ENCODE measurements at regions not wholly inside any gene's neighbourhood (a gene's known extent, or its start where the extent isn't known, plus 50 kb on each side); places are given as distances from the start of the nearest gene placed in this dataset.

DNA sequence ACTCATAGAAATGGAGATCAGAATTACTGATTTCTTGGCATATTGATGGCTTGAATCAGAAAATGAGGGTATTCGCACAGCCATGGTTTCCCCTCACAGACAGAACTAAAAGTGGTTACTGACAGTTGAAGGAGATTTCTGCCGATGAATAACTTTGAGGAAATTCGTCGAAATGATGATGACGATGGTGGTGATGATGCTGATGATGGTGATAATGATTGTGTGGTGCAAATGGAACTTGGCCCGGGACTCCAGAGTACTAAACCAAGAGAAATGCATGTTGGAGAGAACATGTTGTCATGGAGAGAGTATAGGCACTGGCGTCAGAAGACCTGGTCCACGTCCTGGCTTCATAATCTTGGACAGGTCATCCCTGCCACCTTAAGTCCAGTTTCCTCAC is 163.2 kb downstream of the EVX1 start:
- H3K27ac ChIP-seq (ENCODE audit: low read length), result no peak overlapping the region
- DNase-seq, result no peak
- H3K4me1 ChIP-seq (ENCODE audit: low read length), result no peaks in the 10 kb centered on the region
- H4K20me1 ChIP-seq (ENCODE audit: insufficient read depth, low read length), result no peaks in the 10 kb centered on the region
- H3F3A ChIP-seq (ENCODE audit: insufficient read depth, low read length), result no peaks in the 10 kb centered on the region
- no peak overlapping the region for H3K4me3 ChIP-seq (ENCODE audit: low read length)
- H2AFZ ChIP-seq (ENCODE audit: low read length), result no peak overlapping the region
- H3K9me3 ChIP-seq (replicated peaks; ENCODE audit: insufficient read depth, low read length), result no peaks in the 10 kb centered on the region
- H3K27me3 ChIP-seq (replicated peaks; ENCODE audit: insufficient read depth, low read length), result no peaks in the 10 kb centered on the region
- no peaks in the 10 kb centered on the region for H3K9me2 ChIP-seq (replicated peaks; ENCODE audit: insufficient read depth, low read length)
- no peak overlapping the region for H3K4me2 ChIP-seq (ENCODE audit: low read depth, low read length)
- no peak overlapping the region for H3K9ac ChIP-seq (ENCODE audit: low read length)
- H3K36me3 ChIP-seq (replicated peaks; ENCODE audit: insufficient read depth, low read length), result no peaks in the 10 kb centered on the region
- no peaks in the 10 kb centered on the region for H3K79me2 ChIP-seq (ENCODE audit: low read length)
- TF ChIP-seq EZH2phosphoT487 (IDR thresholded peaks at IDR 0.05; ENCODE audit: low read length) (no peak), EZH2 (optimal IDR thresholded peaks at IDR 0.05; ENCODE audit: low read depth, low read length) (no peak), CTCF (IDR thresholded peaks at IDR 0.05; ENCODE audit: low read length) (no peak)

DNA sequence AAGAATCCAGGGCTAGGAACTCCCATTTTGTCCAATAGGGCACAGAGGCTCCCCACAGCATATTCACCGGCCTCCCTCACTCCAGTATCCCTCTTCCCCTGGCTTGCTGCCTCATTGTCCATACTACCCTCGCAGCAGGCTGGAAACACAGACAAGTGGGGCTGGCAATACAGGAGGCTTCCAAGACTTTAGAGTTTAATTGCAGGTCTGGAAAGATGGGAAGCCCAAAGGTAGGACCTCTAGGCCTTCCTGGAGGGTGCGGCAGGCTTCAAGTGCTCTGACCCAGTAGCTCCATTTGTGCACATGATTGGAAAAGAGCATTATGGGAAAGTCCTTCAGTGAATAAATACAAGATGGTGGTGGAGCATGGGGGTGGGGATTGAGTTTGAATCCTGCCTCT is 166.7 kb downstream of the EVX1 start:
- Histone ChIP-seq H3K4me1 (ENCODE audit: low read length) (no peaks in the 10 kb centered on the region), H2AFZ (ENCODE audit: low read length) (no peak overlapping the region), H3K27ac (ENCODE audit: low read length) (no peak overlapping the region)

DNA sequence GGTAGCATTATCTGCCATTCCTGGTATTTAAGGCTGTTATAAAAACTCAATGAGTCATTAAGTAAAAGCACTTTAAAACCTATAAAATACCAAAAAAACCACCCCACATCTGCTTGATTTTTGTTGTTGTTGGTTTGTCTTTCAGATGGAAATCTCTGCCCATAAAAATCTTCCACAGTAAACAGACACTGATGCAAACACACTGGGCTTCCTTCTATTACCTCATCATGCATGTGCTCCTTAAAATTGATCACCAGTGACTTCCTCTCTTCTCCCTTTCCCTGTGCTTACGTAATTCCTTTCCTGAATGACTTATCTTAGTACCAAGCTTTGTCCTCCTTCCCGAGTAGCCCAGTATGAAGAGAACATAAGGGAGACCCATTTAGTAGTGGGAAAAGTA is 167.2 kb downstream of the EVX1 start:
- TF ChIP-seq EZH2 (optimal IDR thresholded peaks at IDR 0.05; ENCODE audit: low read depth, low read length) (no peak), EZH2phosphoT487 (IDR thresholded peaks at IDR 0.05; ENCODE audit: low read length) (no peak), CTCF (IDR thresholded peaks at IDR 0.05; ENCODE audit: low read length) (no peak)
- Histone ChIP-seq H3K36me3 (replicated peaks; ENCODE audit: insufficient read depth, low read length) (no peaks in the 10 kb centered on the region), H3K9me3 (replicated peaks; ENCODE audit: insufficient read depth, low read length) (no peaks in the 10 kb centered on the region), H3K79me2 (ENCODE audit: low read length) (no peaks in the 10 kb centered on the region), H3K27me3 (replicated peaks; ENCODE audit: insufficient read depth, low read length) (no peaks in the 10 kb centered on the region), H3K9me2 (replicated peaks; ENCODE audit: insufficient read depth, low read length) (no peaks in the 10 kb centered on the region), H3K4me1 (ENCODE audit: low read length) (no peaks in the 10 kb centered on the region), H4K20me1 (ENCODE audit: insufficient read depth, low read length) (no peaks in the 10 kb centered on the region), H3K4me2 (ENCODE audit: low read depth, low read length) (no peak overlapping the region), H2AFZ (ENCODE audit: low read length) (no peak overlapping the region), H3K27ac (ENCODE audit: low read length) (no peak overlapping the region), H3F3A (ENCODE audit: insufficient read depth, low read length) (no peaks in the 10 kb centered on the region), H3K9ac (ENCODE audit: low read length) (no peak overlapping the region), H3K4me3 (ENCODE audit: low read length) (no peak overlapping the region)
- no peak for DNase-seq

More for the DNA sequence above, 166.7 kb downstream of the EVX1 start:
- H3K9me3 ChIP-seq (replicated peaks; ENCODE audit: insufficient read depth, low read length), result no peaks in the 10 kb centered on the region
- no peak for TF ChIP-seq EZH2phosphoT487 (IDR thresholded peaks at IDR 0.05; ENCODE audit: low read length)
- no peak for TF ChIP-seq CTCF (IDR thresholded peaks at IDR 0.05; ENCODE audit: low read length)
- no peak for TF ChIP-seq EZH2 (optimal IDR thresholded peaks at IDR 0.05; ENCODE audit: low read depth, low read length)
- H3K4me3 ChIP-seq (ENCODE audit: low read length), result no peak overlapping the region
- H3K4me2 ChIP-seq (ENCODE audit: low read depth, low read length), result no peak overlapping the region
- DNase-seq, result no peak
- H3K36me3 ChIP-seq (replicated peaks; ENCODE audit: insufficient read depth, low read length), result no peaks in the 10 kb centered on the region
- H4K20me1 ChIP-seq (ENCODE audit: insufficient read depth, low read length), result no peaks in the 10 kb centered on the region
- H3F3A ChIP-seq (ENCODE audit: insufficient read depth, low read length), result no peaks in the 10 kb centered on the region
- no peak overlapping the region for H3K9ac ChIP-seq (ENCODE audit: low read length)
- no peaks in the 10 kb centered on the region for H3K79me2 ChIP-seq (ENCODE audit: low read length)
- H3K9me2 ChIP-seq (replicated peaks; ENCODE audit: insufficient read depth, low read length), result no peaks in the 10 kb centered on the region
- H3K27me3 ChIP-seq (replicated peaks; ENCODE audit: insufficient read depth, low read length), result no peaks in the 10 kb centered on the region

All from MM.1S (cell line).